DOHH2 (cell line): ENCODE measurements at regions not wholly inside any gene's neighbourhood (a gene's known extent, or its start where the extent isn't known, plus 50 kb on each side); places are given as distances from the start of the nearest gene placed in this dataset.

ENCODE experiments used
- H3F3A ChIP-seq: fragments of 200-600 bp; sonication (generic), shearing (Covaris generic); 2 replicates; pipeline ENCODE4 v1.6.0; 2016; ENCODE audit warnings: antibody characterized with exemption, mild to moderate bottlenecking; ENCODE audit not compliant: control insufficient read depth, insufficient read depth
- H3K27ac ChIP-seq: fragments of 200-600 bp; sonication (generic); 2 replicates; pipeline ENCODE4 v1.5.1; 2014; ENCODE audit warnings: low read depth, mild to moderate bottlenecking, low read length, moderate library complexity
- H3K27me3 ChIP-seq: fragments of 200-600 bp; sonication (generic); 2 replicates; pipeline ENCODE4 v1.6.1; 2014; ENCODE audit warnings: mild to moderate bottlenecking, low read length, mixed read lengths; ENCODE audit not compliant: control insufficient read depth
- H3K36me3 ChIP-seq: fragments of 200-600 bp; sonication (generic); 2 replicates; pipeline ENCODE4 v1.6.1; 2014; ENCODE audit warnings: mild to moderate bottlenecking, low read length, moderate library complexity, mixed read lengths; ENCODE audit not compliant: control insufficient read depth
- H3K4me1 ChIP-seq: fragments of 200-600 bp; sonication (generic); 2 replicates; pipeline ENCODE4 v1.6.1; 2014; ENCODE audit warnings: mild to moderate bottlenecking, low read length, mixed read lengths; ENCODE audit not compliant: control insufficient read depth
- H3K4me2 ChIP-seq: fragments of 200-600 bp; sonication (generic); 2 replicates; pipeline ENCODE4 v1.6.0; 2014; ENCODE audit warnings: mild to moderate bottlenecking, low read length, moderate library complexity
- H3K4me3 ChIP-seq: fragments of 200-600 bp; sonication (generic); 2 replicates; pipeline ENCODE4 v1.5.1; 2014; ENCODE audit warnings: mild to moderate bottlenecking, low read length, mixed read lengths
- H3K79me2 ChIP-seq: fragments of 200-600 bp; sonication (generic); 2 replicates; pipeline ENCODE4 v1.6.1; 2014; ENCODE audit warnings: mild to moderate bottlenecking, low read length, mixed read lengths; ENCODE audit not compliant: control insufficient read depth
- H3K9me2 ChIP-seq: fragments of 200-600 bp; sonication (generic); replicated peaks from 2 replicates; pipeline ENCODE4 v1.6.1; 2014; ENCODE audit warnings: mild to moderate bottlenecking, low read length, mixed read lengths; ENCODE audit not compliant: control insufficient read depth
- H3K9me3 ChIP-seq: fragments of 200-600 bp; sonication (generic); 2 replicates; pipeline ENCODE4 v1.6.1; 2014; ENCODE audit warnings: antibody characterized with exemption, low read length, mixed read lengths; ENCODE audit not compliant: control insufficient read depth, insufficient read depth
- H4K20me1 ChIP-seq: fragments of 200-600 bp; sonication (generic); 2 replicates; pipeline ENCODE4 v1.6.0; 2014; ENCODE audit warnings: low read depth, mild to moderate bottlenecking, antibody characterized with exemption, low read length, moderate library complexity; ENCODE audit not compliant: control insufficient read depth, insufficient read depth
- CTCF ChIP-seq: fragments of 200-600 bp; sonication (generic); IDR thresholded peaks from one replicate; pipeline ENCODE4 v1.5.1; 2014; ENCODE audit warnings: antibody characterized with exemption, mild to moderate bottlenecking, low read depth, low read length; ENCODE audit not compliant: poor library complexity, severe bottlenecking
- EZH2phosphoT487 ChIP-seq: fragments of 200-600 bp; sonication (generic); IDR thresholded peaks from 2 replicates; pipeline ENCODE4 v1.6.1; 2017; ENCODE audit warnings: borderline replicate concordance, mild to moderate bottlenecking, antibody characterized with exemption, low read length, moderate library complexity, mixed read lengths

GRCh38 chr11:134466610-134467567 lies 54.8 kb upstream of the B3GAT1 start:
- TF ChIP-seq EZH2phosphoT487 (no peak), CTCF (no peak)
- no peaks in the 10 kb centered on the region for H3K4me1 ChIP-seq
- H3K27me3 ChIP-seq, result no peaks in the 10 kb centered on the region
- no peaks in the 10 kb centered on the region for H3K9me3 ChIP-seq
- no peak overlapping the region for H3K4me3 ChIP-seq
- H3F3A ChIP-seq, result no peaks in the 10 kb centered on the region
- H4K20me1 ChIP-seq, result no peaks in the 10 kb centered on the region
- no peaks in the 10 kb centered on the region for H3K79me2 ChIP-seq
- no peaks in the 10 kb centered on the region for H3K36me3 ChIP-seq
- no peaks in the 10 kb centered on the region for H3K9me2 ChIP-seq
- H3K27ac ChIP-seq, result no peak overlapping the region
- no peak overlapping the region for H3K4me2 ChIP-seq

- H3K27me3 ChIP-seq, result no peaks in the 10 kb centered on the region
- H3K4me1 ChIP-seq, result no peaks in the 10 kb centered on the region
- no peak overlapping the region for H3K4me3 ChIP-seq
- H3K36me3 ChIP-seq, result no peaks in the 10 kb centered on the region
- H3K27ac ChIP-seq, result no peak overlapping the region
- H3K9me3 ChIP-seq, result no peaks in the 10 kb centered on the region
- no peak overlapping the region for H3K4me2 ChIP-seq
- no peaks in the 10 kb centered on the region for H3F3A ChIP-seq
- no peak for TF ChIP-seq CTCF
- TF ChIP-seq EZH2phosphoT487, result no peak
- no peaks in the 10 kb centered on the region for H3K9me2 ChIP-seq
- no peaks in the 10 kb centered on the region for H4K20me1 ChIP-seq
- no peaks in the 10 kb centered on the region for H3K79me2 ChIP-seq
These were observed 54.1 kb upstream of the B3GAT1 start for GRCh38 chr11:134466156-134466555.

GRCh38 chr11:134464981-134465730 lies 53.1 kb upstream of the B3GAT1 start:
- Histone ChIP-seq H3F3A (no peaks in the 10 kb centered on the region), H3K27ac (no peak overlapping the region), H3K9me3 (no peaks in the 10 kb centered on the region), H3K9me2 (no peaks in the 10 kb centered on the region), H3K36me3 (no peaks in the 10 kb centered on the region), H4K20me1 (no peaks in the 10 kb centered on the region), H3K79me2 (no peaks in the 10 kb centered on the region), H3K4me2 (no peak overlapping the region), H3K4me3 (no peak overlapping the region), H3K4me1 (no peaks in the 10 kb centered on the region), H3K27me3 (no peaks in the 10 kb centered on the region)
- TF ChIP-seq CTCF (no peak), EZH2phosphoT487 (no peak)
